GM23338 (cell line): ENCODE measurements at regions not wholly inside any gene's neighbourhood (a gene's known extent, or its start where the extent isn't known, plus 50 kb on each side); places are given as distances from the start of the nearest gene placed in this dataset.

Experiments used
- ATAC-seq: fragments of 200-7000 bp; cut with Tn5 transposase; 3 replicates; pipeline ENCODE4 v1.9.1; 2020
- DNase-seq: peaks from one replicate; pipeline ENCODE4 v3.0.0-alpha.2; 2015; ENCODE audit warnings: low spot score
- H2AFZ ChIP-seq: fragments of 200-600 bp; sonication (generic); 2 replicates; pipeline ENCODE4 v1.8.0; 2016; ENCODE audit warnings: antibody characterized with exemption, mild to moderate bottlenecking, moderate library complexity
- H3F3A ChIP-seq: fragments of 200-600 bp; sonication (generic); replicated peaks from 2 replicates; pipeline ENCODE4 v1.8.0; 2017; ENCODE audit warnings: antibody characterized with exemption, mixed run types, low read depth
- H3K27ac ChIP-seq: fragments of 200-600 bp; sonication (generic); 2 replicates; pipeline ENCODE4 v1.6.1; 2016; ENCODE audit warnings: low read depth
- H3K27me3 ChIP-seq: fragments of 200-600 bp; sonication (generic); 2 replicates; pipeline ENCODE4 v1.8.0; 2016; ENCODE audit warnings: mild to moderate bottlenecking, mixed run types, moderate library complexity; ENCODE audit not compliant: insufficient read depth
- H3K36me3 ChIP-seq: fragments of 200-600 bp; sonication (generic); 2 replicates; pipeline ENCODE4 v1.8.0; 2016; ENCODE audit warnings: mild to moderate bottlenecking; ENCODE audit not compliant: insufficient read depth
- H3K4me1 ChIP-seq: fragments of 200-600 bp; sonication (generic); 2 replicates; pipeline ENCODE4 v1.8.0; 2016; ENCODE audit warnings: mild to moderate bottlenecking, moderate library complexity; ENCODE audit not compliant: insufficient read depth
- H3K4me2 ChIP-seq: fragments of 200-600 bp; sonication (generic); 2 replicates; pipeline ENCODE4 v1.7.1; 2017; ENCODE audit warnings: mixed run types
- H3K4me3 ChIP-seq: fragments of 200-600 bp; sonication (generic); 2 replicates; pipeline ENCODE4 v1.6.1; 2016; ENCODE audit warnings: mixed run types
- H3K79me2 ChIP-seq: fragments of 200-600 bp; sonication (generic); replicated peaks from 2 replicates; pipeline ENCODE4 v1.8.0; 2017; ENCODE audit warnings: mild to moderate bottlenecking; ENCODE audit not compliant: insufficient read depth
- H3K9me2 ChIP-seq: fragments of 200-600 bp; sonication (generic); 2 replicates; pipeline ENCODE4 v1.8.0; 2017; ENCODE audit not compliant: insufficient read depth
- H4K20me1 ChIP-seq: fragments of 200-600 bp; sonication (generic); replicated peaks from 2 replicates; pipeline ENCODE4 v1.8.0; 2017; ENCODE audit warnings: mild to moderate bottlenecking; ENCODE audit not compliant: insufficient read depth
- H3K27ac Mint-ChIP-seq: 2 replicates; pipeline ENCODE4 v1.8.0; 2020; ENCODE audit warnings: inconsistent platforms, mild to moderate bottlenecking, moderate library complexity, mixed read lengths
- H3K27me3 Mint-ChIP-seq: 3 replicates; pipeline ENCODE4 v1.8.0; 2022; ENCODE audit warnings: low read depth, mild to moderate bottlenecking, moderate library complexity, mixed read lengths, inconsistent platforms; ENCODE audit not compliant: insufficient read depth, poor library complexity
- H3K36me3 Mint-ChIP-seq: 3 replicates; pipeline ENCODE4 v1.8.0; 2021; ENCODE audit warnings: low read depth, mild to moderate bottlenecking, inconsistent platforms, moderate library complexity, mixed read lengths
- H3K4me1 Mint-ChIP-seq: 3 replicates; pipeline ENCODE4 v1.8.0; 2020; ENCODE audit warnings: mild to moderate bottlenecking, inconsistent platforms, mixed read lengths
- H3K4me3 Mint-ChIP-seq: 3 replicates; pipeline ENCODE4 v1.8.0; 2021; ENCODE audit warnings: moderate library complexity, mild to moderate bottlenecking, inconsistent platforms, mixed read lengths
- H3K9me3 Mint-ChIP-seq: 3 replicates; pipeline ENCODE4 v1.8.0; 2020; ENCODE audit warnings: moderate library complexity, mild to moderate bottlenecking, inconsistent platforms, mixed read lengths
- CREB1 ChIP-seq: fragments of 250-450 bp; sonication (Bioruptor Pico); IDR thresholded peaks from 2 replicates; pipeline ENCODE4 v1.5.0; 2020; ENCODE audit warnings: low read depth, mild to moderate bottlenecking, moderate library complexity
- EZH2 ChIP-seq: fragments of 200-600 bp; sonication (generic); IDR thresholded peaks from one replicate; pipeline ENCODE4 v1.8.0; 2017; ENCODE audit warnings: antibody characterized with exemption, mild to moderate bottlenecking, low read depth; ENCODE audit not compliant: unreplicated experiment
- EZH2phosphoT487 ChIP-seq: fragments of 200-600 bp; sonication (generic); IDR thresholded peaks from one replicate; pipeline ENCODE4 v1.8.1; 2018; ENCODE audit warnings: antibody characterized with exemption; ENCODE audit not compliant: unreplicated experiment
- JUNB ChIP-seq: IDR thresholded peaks from one replicate; pipeline ENCODE4 v1.6.1; 2016; ENCODE audit warnings: antibody characterized with exemption; ENCODE audit not compliant: unreplicated experiment
- NANOG ChIP-seq: IDR thresholded peaks from 2 replicates; pipeline ENCODE4 v1.6.1; 2016; ENCODE audit warnings: antibody characterized with exemption, borderline replicate concordance
- POLR2AphosphoS5 ChIP-seq: IDR thresholded peaks from 2 replicates; pipeline ENCODE4 v1.6.1; 2016; ENCODE audit warnings: antibody characterized with exemption, low read depth
- STAT1 ChIP-seq: IDR thresholded peaks from one replicate; pipeline ENCODE4 v1.6.1; 2016; ENCODE audit warnings: antibody characterized with exemption; ENCODE audit not compliant: unreplicated experiment
- ZNF114 ChIP-seq: fragments of 250-450 bp; sonication (Bioruptor Pico); IDR thresholded peaks from 2 replicates; pipeline ENCODE4 v1.5.0; 2020; ENCODE audit warnings: mild to moderate bottlenecking, moderate library complexity
- ZNF331 ChIP-seq: fragments of 250-450 bp; sonication (Bioruptor Pico); IDR thresholded peaks from 2 replicates; pipeline ENCODE4 v1.5.0; 2020; ENCODE audit warnings: low read depth, mild to moderate bottlenecking, moderate library complexity
- TF ChIP-seq, protein P1 (sequence below): IDR thresholded peaks from one replicate; pipeline ENCODE4 v1.6.1; 2018; ENCODE audit warnings: antibody characterized with exemption; ENCODE audit not compliant: unreplicated experiment
- TF ChIP-seq, protein P2 (sequence below): IDR thresholded peaks from 2 replicates; pipeline ENCODE4 v1.6.1; 2016; ENCODE audit warnings: antibody characterized with exemption
- TF ChIP-seq, protein P3 (sequence below): fragments of 250-450 bp; sonication (Bioruptor Pico); IDR thresholded peaks from 2 replicates; pipeline ENCODE4 v1.5.0; 2020; ENCODE audit warnings: mild to moderate bottlenecking, moderate library complexity
- TF ChIP-seq, protein P4 (sequence below), 2 experiments: fragments of 200-600 bp in 1 of 2; sonication (generic) in 1 of 2; conservative IDR thresholded peaks; 2 replicates each; pipeline versions ENCODE4 v1.5.1 to v1.6.1; 2016 to 2017; ENCODE audit warnings: antibody characterized with exemption in 2 of 2, low read depth in 2 of 2, mild to moderate bottlenecking in 2 of 2, moderate library complexity in 1 of 2

DNA sequence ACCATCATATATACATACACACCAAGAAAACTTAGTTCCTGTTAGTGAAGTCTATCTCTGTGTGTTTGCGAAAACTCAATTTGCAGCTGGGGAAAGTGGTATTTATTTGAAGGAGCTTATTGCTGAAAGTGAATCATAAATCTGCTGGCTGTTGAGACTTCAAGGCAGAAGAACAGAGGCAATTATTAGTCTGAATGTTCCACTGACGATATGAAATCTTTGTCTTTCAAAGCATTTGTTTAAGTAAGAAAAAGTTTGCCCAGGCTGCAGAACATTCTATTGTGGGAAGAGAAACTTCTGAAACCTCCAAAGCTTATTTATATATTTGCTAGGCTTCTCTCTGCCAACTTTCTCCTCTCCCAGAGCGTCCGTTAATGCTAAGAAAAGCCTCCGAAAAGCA is 255.7 kb upstream of the TMPO start (continued):
- TF ChIP-seq, protein P1, sequence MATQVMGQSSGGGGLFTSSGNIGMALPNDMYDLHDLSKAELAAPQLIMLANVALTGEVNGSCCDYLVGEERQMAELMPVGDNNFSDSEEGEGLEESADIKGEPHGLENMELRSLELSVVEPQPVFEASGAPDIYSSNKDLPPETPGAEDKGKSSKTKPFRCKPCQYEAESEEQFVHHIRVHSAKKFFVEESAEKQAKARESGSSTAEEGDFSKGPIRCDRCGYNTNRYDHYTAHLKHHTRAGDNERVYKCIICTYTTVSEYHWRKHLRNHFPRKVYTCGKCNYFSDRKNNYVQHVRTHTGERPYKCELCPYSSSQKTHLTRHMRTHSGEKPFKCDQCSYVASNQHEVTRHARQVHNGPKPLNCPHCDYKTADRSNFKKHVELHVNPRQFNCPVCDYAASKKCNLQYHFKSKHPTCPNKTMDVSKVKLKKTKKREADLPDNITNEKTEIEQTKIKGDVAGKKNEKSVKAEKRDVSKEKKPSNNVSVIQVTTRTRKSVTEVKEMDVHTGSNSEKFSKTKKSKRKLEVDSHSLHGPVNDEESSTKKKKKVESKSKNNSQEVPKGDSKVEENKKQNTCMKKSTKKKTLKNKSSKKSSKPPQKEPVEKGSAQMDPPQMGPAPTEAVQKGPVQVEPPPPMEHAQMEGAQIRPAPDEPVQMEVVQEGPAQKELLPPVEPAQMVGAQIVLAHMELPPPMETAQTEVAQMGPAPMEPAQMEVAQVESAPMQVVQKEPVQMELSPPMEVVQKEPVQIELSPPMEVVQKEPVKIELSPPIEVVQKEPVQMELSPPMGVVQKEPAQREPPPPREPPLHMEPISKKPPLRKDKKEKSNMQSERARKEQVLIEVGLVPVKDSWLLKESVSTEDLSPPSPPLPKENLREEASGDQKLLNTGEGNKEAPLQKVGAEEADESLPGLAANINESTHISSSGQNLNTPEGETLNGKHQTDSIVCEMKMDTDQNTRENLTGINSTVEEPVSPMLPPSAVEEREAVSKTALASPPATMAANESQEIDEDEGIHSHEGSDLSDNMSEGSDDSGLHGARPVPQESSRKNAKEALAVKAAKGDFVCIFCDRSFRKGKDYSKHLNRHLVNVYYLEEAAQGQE, result no peak
- TF ChIP-seq CREB1 (CRISPR knock-in tag) (no peak), EZH2 (no peak)
- TF ChIP-seq, protein P2, sequence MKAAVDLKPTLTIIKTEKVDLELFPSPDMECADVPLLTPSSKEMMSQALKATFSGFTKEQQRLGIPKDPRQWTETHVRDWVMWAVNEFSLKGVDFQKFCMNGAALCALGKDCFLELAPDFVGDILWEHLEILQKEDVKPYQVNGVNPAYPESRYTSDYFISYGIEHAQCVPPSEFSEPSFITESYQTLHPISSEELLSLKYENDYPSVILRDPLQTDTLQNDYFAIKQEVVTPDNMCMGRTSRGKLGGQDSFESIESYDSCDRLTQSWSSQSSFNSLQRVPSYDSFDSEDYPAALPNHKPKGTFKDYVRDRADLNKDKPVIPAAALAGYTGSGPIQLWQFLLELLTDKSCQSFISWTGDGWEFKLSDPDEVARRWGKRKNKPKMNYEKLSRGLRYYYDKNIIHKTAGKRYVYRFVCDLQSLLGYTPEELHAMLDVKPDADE, result no peak

DNA sequence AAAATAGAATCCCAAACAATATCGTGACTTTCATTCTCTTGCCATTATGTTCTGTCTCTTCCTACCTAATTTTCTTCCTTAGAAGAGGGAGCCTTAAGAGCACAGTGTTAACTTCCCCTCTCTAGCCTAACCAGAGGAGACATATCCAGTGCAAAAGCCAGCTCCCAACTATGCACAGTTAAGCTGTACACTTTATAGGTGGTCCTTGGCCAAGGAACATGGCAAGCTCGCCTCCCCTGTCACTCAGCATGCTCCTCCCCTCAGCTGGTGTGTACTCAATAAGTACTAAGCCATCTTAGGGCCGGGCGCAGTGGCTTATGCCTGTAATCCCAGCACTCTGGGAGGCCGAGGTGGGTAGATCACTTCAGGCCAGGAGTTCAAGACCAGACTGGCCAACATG is 255.1 kb upstream of the TMPO start:
- peaks cover 6% of the 10 kb centered on the region; the same call in 1 of the 2 replicates for H3K9me2 ChIP-seq
- no peak overlapping the region for H3K27ac ChIP-seq
- ATAC-seq (no peak), DNase-seq (no peak)
- Mint-ChIP-seq H3K27me3 (no peaks in the 10 kb centered on the region), H3K4me1 (peaks cover 12% of the 10 kb centered on the region), H3K36me3 (no peaks in the 10 kb centered on the region), H3K27ac (no peak overlapping the region), H3K9me3 (no peaks in the 10 kb centered on the region; the same call in 2 of the 3 replicates), H3K4me3 (no peak overlapping the region)
- no peaks in the 10 kb centered on the region for H4K20me1 ChIP-seq
- H3F3A ChIP-seq, result no peaks in the 10 kb centered on the region
- no peak overlapping the region for H3K4me2 ChIP-seq
- H3K4me1 ChIP-seq, result peaks cover 8% of the 10 kb centered on the region; the same call in 1 of the 2 replicates
- no peaks in the 10 kb centered on the region for H3K79me2 ChIP-seq
- no peaks in the 10 kb centered on the region for H3K27me3 ChIP-seq
- H3K4me3 ChIP-seq, result no peak overlapping the region
- H3K36me3 ChIP-seq, result no peaks in the 10 kb centered on the region
- peak overlapping the region; percentile 60; the same call in 1 of the 2 replicates for H2AFZ ChIP-seq
- TF ChIP-seq STAT1 (no peak), EZH2phosphoT487 (no peak), POLR2AphosphoS5 (no peak), NANOG (no peak), ZNF114 (no peak), ZNF331 (no peak), JUNB (no peak)
- TF ChIP-seq, protein P3, sequence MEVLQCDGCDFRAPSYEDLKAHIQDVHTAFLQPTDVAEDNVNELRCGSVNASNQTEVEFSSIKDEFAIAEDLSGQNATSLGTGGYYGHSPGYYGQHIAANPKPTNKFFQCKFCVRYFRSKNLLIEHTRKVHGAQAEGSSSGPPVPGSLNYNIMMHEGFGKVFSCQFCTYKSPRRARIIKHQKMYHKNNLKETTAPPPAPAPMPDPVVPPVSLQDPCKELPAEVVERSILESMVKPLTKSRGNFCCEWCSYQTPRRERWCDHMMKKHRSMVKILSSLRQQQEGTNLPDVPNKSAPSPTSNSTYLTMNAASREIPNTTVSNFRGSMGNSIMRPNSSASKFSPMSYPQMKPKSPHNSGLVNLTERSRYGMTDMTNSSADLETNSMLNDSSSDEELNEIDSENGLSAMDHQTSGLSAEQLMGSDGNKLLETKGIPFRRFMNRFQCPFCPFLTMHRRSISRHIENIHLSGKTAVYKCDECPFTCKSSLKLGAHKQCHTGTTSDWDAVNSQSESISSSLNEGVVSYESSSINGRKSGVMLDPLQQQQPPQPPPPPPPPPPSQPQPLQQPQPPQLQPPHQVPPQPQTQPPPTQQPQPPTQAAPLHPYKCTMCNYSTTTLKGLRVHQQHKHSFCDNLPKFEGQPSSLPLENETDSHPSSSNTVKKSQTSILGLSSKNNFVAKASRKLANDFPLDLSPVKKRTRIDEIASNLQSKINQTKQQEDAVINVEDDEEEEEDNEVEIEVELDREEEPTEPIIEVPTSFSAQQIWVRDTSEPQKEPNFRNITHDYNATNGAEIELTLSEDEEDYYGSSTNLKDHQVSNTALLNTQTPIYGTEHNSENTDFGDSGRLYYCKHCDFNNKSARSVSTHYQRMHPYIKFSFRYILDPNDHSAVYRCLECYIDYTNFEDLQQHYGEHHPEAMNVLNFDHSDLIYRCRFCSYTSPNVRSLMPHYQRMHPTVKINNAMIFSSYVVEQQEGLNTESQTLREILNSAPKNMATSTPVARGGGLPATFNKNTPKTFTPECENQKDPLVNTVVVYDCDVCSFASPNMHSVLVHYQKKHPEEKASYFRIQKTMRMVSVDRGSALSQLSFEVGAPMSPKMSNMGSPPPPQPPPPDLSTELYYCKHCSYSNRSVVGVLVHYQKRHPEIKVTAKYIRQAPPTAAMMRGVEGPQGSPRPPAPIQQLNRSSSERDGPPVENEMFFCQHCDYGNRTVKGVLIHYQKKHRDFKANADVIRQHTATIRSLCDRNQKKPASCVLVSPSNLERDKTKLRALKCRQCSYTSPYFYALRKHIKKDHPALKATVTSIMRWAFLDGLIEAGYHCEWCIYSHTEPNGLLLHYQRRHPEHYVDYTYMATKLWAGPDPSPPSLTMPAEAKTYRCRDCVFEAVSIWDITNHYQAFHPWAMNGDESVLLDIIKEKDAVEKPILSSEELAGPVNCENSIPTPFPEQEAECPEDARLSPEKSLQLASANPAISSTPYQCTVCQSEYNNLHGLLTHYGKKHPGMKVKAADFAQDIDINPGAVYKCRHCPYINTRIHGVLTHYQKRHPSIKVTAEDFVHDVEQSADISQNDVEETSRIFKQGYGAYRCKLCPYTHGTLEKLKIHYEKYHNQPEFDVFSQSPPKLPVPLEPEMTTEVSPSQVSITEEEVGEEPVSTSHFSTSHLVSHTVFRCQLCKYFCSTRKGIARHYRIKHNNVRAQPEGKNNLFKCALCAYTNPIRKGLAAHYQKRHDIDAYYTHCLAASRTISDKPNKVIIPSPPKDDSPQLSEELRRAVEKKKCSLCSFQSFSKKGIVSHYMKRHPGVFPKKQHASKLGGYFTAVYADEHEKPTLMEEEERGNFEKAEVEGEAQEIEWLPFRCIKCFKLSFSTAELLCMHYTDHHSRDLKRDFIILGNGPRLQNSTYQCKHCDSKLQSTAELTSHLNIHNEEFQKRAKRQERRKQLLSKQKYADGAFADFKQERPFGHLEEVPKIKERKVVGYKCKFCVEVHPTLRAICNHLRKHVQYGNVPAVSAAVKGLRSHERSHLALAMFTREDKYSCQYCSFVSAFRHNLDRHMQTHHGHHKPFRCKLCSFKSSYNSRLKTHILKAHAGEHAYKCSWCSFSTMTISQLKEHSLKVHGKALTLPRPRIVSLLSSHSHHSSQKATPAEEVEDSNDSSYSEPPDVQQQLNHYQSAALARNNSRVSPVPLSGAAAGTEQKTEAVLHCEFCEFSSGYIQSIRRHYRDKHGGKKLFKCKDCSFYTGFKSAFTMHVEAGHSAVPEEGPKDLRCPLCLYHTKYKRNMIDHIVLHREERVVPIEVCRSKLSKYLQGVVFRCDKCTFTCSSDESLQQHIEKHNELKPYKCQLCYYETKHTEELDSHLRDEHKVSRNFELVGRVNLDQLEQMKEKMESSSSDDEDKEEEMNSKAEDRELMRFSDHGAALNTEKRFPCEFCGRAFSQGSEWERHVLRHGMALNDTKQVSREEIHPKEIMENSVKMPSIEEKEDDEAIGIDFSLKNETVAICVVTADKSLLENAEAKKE (CRISPR knock-in tag), result no peak
- TF ChIP-seq, protein P4, sequence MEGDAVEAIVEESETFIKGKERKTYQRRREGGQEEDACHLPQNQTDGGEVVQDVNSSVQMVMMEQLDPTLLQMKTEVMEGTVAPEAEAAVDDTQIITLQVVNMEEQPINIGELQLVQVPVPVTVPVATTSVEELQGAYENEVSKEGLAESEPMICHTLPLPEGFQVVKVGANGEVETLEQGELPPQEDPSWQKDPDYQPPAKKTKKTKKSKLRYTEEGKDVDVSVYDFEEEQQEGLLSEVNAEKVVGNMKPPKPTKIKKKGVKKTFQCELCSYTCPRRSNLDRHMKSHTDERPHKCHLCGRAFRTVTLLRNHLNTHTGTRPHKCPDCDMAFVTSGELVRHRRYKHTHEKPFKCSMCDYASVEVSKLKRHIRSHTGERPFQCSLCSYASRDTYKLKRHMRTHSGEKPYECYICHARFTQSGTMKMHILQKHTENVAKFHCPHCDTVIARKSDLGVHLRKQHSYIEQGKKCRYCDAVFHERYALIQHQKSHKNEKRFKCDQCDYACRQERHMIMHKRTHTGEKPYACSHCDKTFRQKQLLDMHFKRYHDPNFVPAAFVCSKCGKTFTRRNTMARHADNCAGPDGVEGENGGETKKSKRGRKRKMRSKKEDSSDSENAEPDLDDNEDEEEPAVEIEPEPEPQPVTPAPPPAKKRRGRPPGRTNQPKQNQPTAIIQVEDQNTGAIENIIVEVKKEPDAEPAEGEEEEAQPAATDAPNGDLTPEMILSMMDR (conservative IDR thresholded peaks at IDR 0.05; ENCODE audit: low read depth in 2 of 2), result no peak
